ENCODE measurements at regions not wholly inside any gene's neighbourhood (a gene's known extent, or its start where the extent isn't known, plus 50 kb on each side); places are given as distances from the start of the nearest gene placed in this dataset.
A peak's percentile ranks its signal among the peaks of the same experiment; 100 is the strongest.

GRCh38 chr11:119910051-119910450 is 181.1 kb upstream of the NECTIN1 start:
- peaks cover 22% of the 10 kb centered on the region for H3K4me1 ChIP-seq
- no peak overlapping the region for H3K4me3 ChIP-seq
- 60 to 71% methylated on average over 4 of the region's 4 CpGs for WGBS, 2 donors
- H3K27ac ChIP-seq, result no peak overlapping the region
- intact Hi-C loops (cut with DNase I), result no loop called here
- H3K36me3 ChIP-seq (replicated peaks in 1 of 2; ENCODE audit: insufficient read depth in 1 of 2, low read depth in 2 of 2), result no peaks in the 10 kb centered on the region
- TF ChIP-seq CTCF (IDR thresholded peaks at IDR 0.05) (no peak), POLR2A (IDR thresholded peaks at IDR 0.05) (no peak)
- no peaks in the 10 kb centered on the region for H3K9me3 ChIP-seq
- DNase-seq (peak in 1 of 4 donors; percentile 16), ATAC-seq (no peak)
- no peaks in the 10 kb centered on the region for H3K27me3 ChIP-seq

GRCh38 chr11:119909495-119909894 is 180.5 kb upstream of the NECTIN1 start:
- WGBS, 2 donors, result 85 to 92% methylated on average over 9 of the region's 9 CpGs
- Histone ChIP-seq H3K27me3 (no peaks in the 10 kb centered on the region), H3K9me3 (no peaks in the 10 kb centered on the region), H3K4me3 (no peak overlapping the region), H3K4me1 (peaks cover 27% of the 10 kb centered on the region), H3K36me3 (replicated peaks in 1 of 2; ENCODE audit: insufficient read depth in 1 of 2, low read depth in 2 of 2) (no peaks in the 10 kb centered on the region), H3K27ac (no peak overlapping the region)
- ATAC-seq, result no peak
- TF ChIP-seq POLR2A (IDR thresholded peaks at IDR 0.05), result no peak
- TF ChIP-seq CTCF (IDR thresholded peaks at IDR 0.05), result no peak
- DNase-seq, result no peak
- intact Hi-C loops (cut with DNase I), result no loop called here

- no peak for DNase-seq
- Histone ChIP-seq H3K4me3 (no peak overlapping the region), H3K4me1 (peaks cover 31% of the 10 kb centered on the region), H3K9me3 (no peaks in the 10 kb centered on the region), H3K27me3 (no peaks in the 10 kb centered on the region), H3K27ac (no peak overlapping the region), H3K36me3 (replicated peaks in 1 of 2; ENCODE audit: insufficient read depth in 1 of 2, low read depth in 2 of 2) (no peaks in the 10 kb centered on the region)
- no peak for ATAC-seq
- TF ChIP-seq CTCF (IDR thresholded peaks at IDR 0.05), result no peak
- TF ChIP-seq POLR2A (IDR thresholded peaks at IDR 0.05), result no peak
- 50 to 75% methylated on average over 1 to 2 of the region's 2 CpGs for WGBS, 2 donors
- intact Hi-C loops (cut with DNase I), result no loop called here
These were observed 180.1 kb upstream of the NECTIN1 start for GRCh38 chr11:119909077-119909476.

GRCh38 chr11:119908573-119908904 is 179.5 kb upstream of the NECTIN1 start:
- H3K27ac ChIP-seq, result no peak overlapping the region

More at GRCh38 chr11:119908573-119908904, 179.5 kb upstream of the NECTIN1 start:
- intact Hi-C loops (cut with DNase I), result no loop called here
- TF ChIP-seq POLR2A (IDR thresholded peaks at IDR 0.05), result no peak
- TF ChIP-seq CTCF (IDR thresholded peaks at IDR 0.05), result no peak
- 52 to 75% methylated on average over 6 of the region's 6 CpGs for WGBS, 2 donors
- Histone ChIP-seq H3K9me3 (no peaks in the 10 kb centered on the region), H3K27me3 (no peaks in the 10 kb centered on the region), H3K36me3 (replicated peaks in 1 of 2; ENCODE audit: insufficient read depth in 1 of 2, low read depth in 2 of 2) (no peaks in the 10 kb centered on the region), H3K4me3 (no peak overlapping the region), H3K4me1 (peaks cover 35% of the 10 kb centered on the region)
- DNase-seq (no peak), ATAC-seq (no peak)
